OCI-LY1 (cell line): ENCODE measurements at regions not wholly inside any gene's neighbourhood (a gene's known extent, or its start where the extent isn't known, plus 50 kb on each side); places are given as distances from the start of the nearest gene placed in this dataset.

Source experiments
- H2AFZ ChIP-seq: fragments of 200-600 bp; sonication (generic), shearing (Covaris generic); 2 replicates; pipeline ENCODE4 v1.6.0; 2014; ENCODE audit warnings: antibody characterized with exemption, mild to moderate bottlenecking, low read length
- H3F3A ChIP-seq: fragments of 200-600 bp; sonication (generic), shearing (Covaris generic); 2 replicates; pipeline ENCODE4 v1.6.0; 2014; ENCODE audit warnings: mild to moderate bottlenecking, antibody characterized with exemption, low read length, moderate library complexity; ENCODE audit not compliant: insufficient read depth
- H3K27ac ChIP-seq: fragments of 200-600 bp; sonication (generic); 2 replicates; pipeline ENCODE4 v1.5.1; 2014; ENCODE audit warnings: low read length, mixed run types, mild to moderate bottlenecking, low read depth; ENCODE audit not compliant: poor library complexity, severe bottlenecking
- H3K27me3 ChIP-seq: fragments of 200-600 bp; sonication (generic); 2 replicates; pipeline ENCODE4 v1.6.0; 2014; ENCODE audit warnings: antibody characterized with exemption, mild to moderate bottlenecking, low read length, moderate library complexity; ENCODE audit not compliant: insufficient read depth
- H3K36me3 ChIP-seq: fragments of 200-600 bp; sonication (generic); 2 replicates; pipeline ENCODE4 v1.6.1; 2014; ENCODE audit warnings: mild to moderate bottlenecking, antibody characterized with exemption, low read length, moderate library complexity, mixed read lengths; ENCODE audit not compliant: insufficient read depth
- H3K4me1 ChIP-seq: fragments of 200-600 bp; sonication (generic); 2 replicates; pipeline ENCODE4 v1.5.1; 2014; ENCODE audit warnings: mild to moderate bottlenecking, low read length, moderate library complexity; ENCODE audit not compliant: insufficient read depth, severe bottlenecking
- H3K4me2 ChIP-seq: fragments of 200-600 bp; sonication (generic), shearing (Covaris generic); 2 replicates; pipeline ENCODE4 v1.6.1; 2014; ENCODE audit warnings: low read length
- H3K4me3 ChIP-seq: fragments of 200-600 bp; sonication (generic); 2 replicates; pipeline ENCODE4 v1.5.1; 2014; ENCODE audit warnings: low read length, low read depth, mild to moderate bottlenecking, mixed read lengths; ENCODE audit not compliant: poor library complexity, severe bottlenecking
- H3K79me2 ChIP-seq: fragments of 200-600 bp; shearing (Covaris generic); 2 replicates; pipeline ENCODE4 v1.6.1; 2016; ENCODE audit warnings: mixed run types, low read length, mixed read lengths; ENCODE audit not compliant: insufficient read depth
- H3K9ac ChIP-seq: fragments of 200-600 bp; sonication (generic), shearing (Covaris generic); 2 replicates; pipeline ENCODE4 v1.6.1; 2014; ENCODE audit warnings: mild to moderate bottlenecking, low read length, mixed read lengths
- H3K9me2 ChIP-seq: fragments of 200-600 bp; sonication (generic), shearing (Covaris generic); 2 replicates; pipeline ENCODE4 v1.6.1; 2014; ENCODE audit warnings: low read depth, mild to moderate bottlenecking, low read length, mixed read lengths
- H3K9me3 ChIP-seq: fragments of 200-600 bp; shearing (Covaris generic); 2 replicates; pipeline ENCODE4 v1.6.1; 2014; ENCODE audit warnings: low read length, mixed read lengths
- H4K20me1 ChIP-seq: fragments of 200-600 bp; sonication (generic), shearing (Covaris generic); 2 replicates; pipeline ENCODE4 v1.6.0; 2016; ENCODE audit warnings: mild to moderate bottlenecking, low read length; ENCODE audit not compliant: insufficient read depth
- CTCF ChIP-seq: fragments of 200-600 bp; sonication (generic), shearing (Covaris generic); IDR thresholded peaks from 2 replicates; pipeline ENCODE4 v1.5.1; 2017; ENCODE audit warnings: mild to moderate bottlenecking, antibody characterized with exemption, low read length, moderate library complexity, mixed read lengths
- EZH2 ChIP-seq: fragments of 200-600 bp; sonication (generic), shearing (Covaris generic); IDR thresholded peaks from 2 replicates; pipeline ENCODE4 v1.8.0; 2017; ENCODE audit warnings: borderline replicate concordance, mixed run types, mild to moderate bottlenecking, antibody characterized with exemption, low read length, moderate library complexity, mixed read lengths

- no peaks in the 10 kb centered on the region for H3K36me3 ChIP-seq
- no peak overlapping the region for H3K27ac ChIP-seq
- no peak overlapping the region for H3K4me3 ChIP-seq
- H2AFZ ChIP-seq, result no peak overlapping the region
- H4K20me1 ChIP-seq, result no peaks in the 10 kb centered on the region
- H3K4me1 ChIP-seq, result no peaks in the 10 kb centered on the region
- H3F3A ChIP-seq, result no peaks in the 10 kb centered on the region
- H3K9me3 ChIP-seq, result no peaks in the 10 kb centered on the region
- H3K4me2 ChIP-seq, result no peak overlapping the region
- no peaks in the 10 kb centered on the region for H3K27me3 ChIP-seq
- H3K9ac ChIP-seq, result no peak overlapping the region
- H3K79me2 ChIP-seq, result no peaks in the 10 kb centered on the region
- H3K9me2 ChIP-seq, result no peaks in the 10 kb centered on the region
- TF ChIP-seq EZH2 (no peak), CTCF (no peak)
Observed at GRCh38 chr13:67772807-67773453, 542.8 kb upstream of the PCDH9 start.

GRCh38 chr13:67771106-67771505 is 541.0 kb upstream of the PCDH9 start:
- Histone ChIP-seq H3K4me3 (no peak overlapping the region), H3K9me2 (no peaks in the 10 kb centered on the region), H3K4me1 (no peaks in the 10 kb centered on the region), H3K9me3 (no peaks in the 10 kb centered on the region), H3K36me3 (no peaks in the 10 kb centered on the region), H4K20me1 (no peaks in the 10 kb centered on the region), H3K27ac (no peak overlapping the region), H3K4me2 (no peak overlapping the region), H2AFZ (no peak overlapping the region), H3K27me3 (no peaks in the 10 kb centered on the region), H3K9ac (no peak overlapping the region), H3K79me2 (no peaks in the 10 kb centered on the region), H3F3A (no peaks in the 10 kb centered on the region)
- TF ChIP-seq CTCF (no peak), EZH2 (no peak)

- Histone ChIP-seq H3K9me3 (no peaks in the 10 kb centered on the region), H2AFZ (no peak overlapping the region), H3K27ac (no peak overlapping the region), H3K4me2 (no peak overlapping the region), H3K9ac (no peak overlapping the region), H3K9me2 (no peaks in the 10 kb centered on the region), H3F3A (no peaks in the 10 kb centered on the region), H3K4me1 (no peaks in the 10 kb centered on the region), H3K36me3 (no peaks in the 10 kb centered on the region), H4K20me1 (no peaks in the 10 kb centered on the region), H3K79me2 (no peaks in the 10 kb centered on the region), H3K4me3 (no peak overlapping the region), H3K27me3 (no peaks in the 10 kb centered on the region)
- TF ChIP-seq CTCF (no peak), EZH2 (no peak)
Observed at GRCh38 chr13:67769987-67770341, 539.8 kb upstream of the PCDH9 start.
